Stimulated activated CD4-positive, alpha-beta T cell treated with anti-CD3 and anti-CD28 coated beads, Interleukin-15, amount 100 ng/mL, for 1 hour (primary cell): ENCODE measurements at regions not wholly inside any gene's neighbourhood (a gene's known extent, or its start where the extent isn't known, plus 50 kb on each side); places are given as distances from the start of the nearest gene placed in this dataset.

Experiments
- DNase-seq, 2 donors: peaks; one replicate each; pipeline ENCODE4 v3.0.0-alpha.2; 2020; ENCODE audit warnings: low read depth in 1 of 2, low spot score in 1 of 2

DNA sequence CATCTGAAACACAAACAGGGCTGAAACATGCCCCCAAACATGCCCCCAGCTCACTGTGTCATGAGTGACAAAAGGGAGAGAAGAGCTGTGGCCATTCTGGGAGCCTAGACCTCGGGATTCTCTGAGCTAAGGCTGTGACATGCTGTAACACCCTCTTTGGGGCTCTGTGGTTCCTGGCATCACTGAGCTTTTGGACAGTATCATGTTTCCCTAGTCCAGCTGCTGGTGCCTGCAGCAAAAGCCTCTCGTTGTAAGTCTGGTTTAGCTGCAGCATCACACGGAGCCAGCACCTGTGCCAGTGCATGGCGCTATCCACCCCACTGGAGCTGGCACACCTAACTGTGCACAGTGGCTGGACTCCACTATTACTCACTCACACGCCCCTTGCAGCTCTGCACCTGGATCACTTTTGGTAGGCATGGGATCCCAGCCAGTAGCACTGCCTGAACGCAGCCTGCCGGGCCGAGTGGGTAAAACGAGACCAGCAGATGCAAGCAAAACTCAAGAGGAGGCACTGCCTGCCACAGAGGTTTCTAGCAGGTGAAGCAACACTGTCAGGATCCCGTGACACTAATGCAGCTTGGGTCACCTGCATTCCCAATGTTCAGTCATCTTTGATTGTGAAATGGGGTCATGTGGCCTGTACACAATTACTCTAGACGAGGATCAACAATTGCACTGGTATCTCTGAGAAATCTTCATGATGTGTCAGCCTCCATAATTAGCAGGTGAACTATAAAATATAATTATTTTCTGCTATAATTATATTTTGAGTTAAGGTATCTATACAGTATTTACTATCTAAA is 547.2 kb downstream of the ZNF804A start:
- DNase-seq: no peak

- DNase-seq: no peak
Measured at GRCh38 chr2:185147361-185147760, 549.0 kb downstream of the ZNF804A start.

GRCh38 chr2:185152186-185152585 is 553.9 kb downstream of the ZNF804A start:
- DNase-seq: no peak

- DNase-seq: no peak
Measured at GRCh38 chr2:185161701-185162100, 563.4 kb downstream of the ZNF804A start.

DNA sequence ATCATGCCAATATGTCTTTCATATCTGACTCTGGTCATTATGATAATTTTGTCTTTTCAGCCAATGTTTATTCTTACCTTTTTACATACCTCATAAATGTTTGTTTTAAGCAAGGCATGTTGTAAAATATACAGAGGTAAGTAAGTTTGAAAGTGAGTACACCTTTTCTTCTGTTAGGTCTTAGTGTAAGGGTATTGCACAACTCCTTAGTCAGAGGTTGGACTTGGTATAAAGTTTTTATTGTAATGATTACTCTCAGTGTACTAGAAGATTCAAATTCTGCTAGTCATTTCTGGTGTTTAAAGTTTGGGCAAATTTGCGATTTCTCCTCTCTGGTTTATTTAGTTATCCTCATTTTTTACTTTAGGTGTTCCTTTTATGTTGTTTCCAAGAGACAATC is 564.3 kb upstream of the FSIP2 start:
- DNase-seq: no peak

GRCh38 chr2:185179743-185180142 is 558.9 kb upstream of the FSIP2 start:
- DNase-seq: no peak

DNA sequence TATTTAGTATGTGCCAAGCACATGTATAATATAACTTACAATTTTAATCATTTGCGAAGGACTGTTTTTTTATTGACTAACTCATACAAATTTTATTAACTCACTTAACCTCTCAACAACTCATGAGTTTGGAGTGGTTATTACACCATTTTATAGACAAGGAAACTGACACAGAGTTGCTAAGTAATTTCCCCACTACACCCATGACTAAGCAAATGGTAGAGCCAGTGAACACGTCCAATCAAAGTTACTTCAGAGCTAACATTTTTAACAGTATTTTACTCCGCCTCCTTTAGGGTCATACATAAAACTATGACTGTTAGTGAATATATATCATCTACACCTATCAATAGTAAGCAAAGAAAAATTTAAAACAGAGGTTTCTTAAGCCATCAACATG is 556.7 kb upstream of the FSIP2 start:
- DNase-seq: no peak

- no peak for DNase-seq
Measured at GRCh38 chr2:185185044-185185443, 553.6 kb upstream of the FSIP2 start.

GRCh38 chr2:185187421-185187820 is 551.2 kb upstream of the FSIP2 start:
- no peak for DNase-seq

DNA sequence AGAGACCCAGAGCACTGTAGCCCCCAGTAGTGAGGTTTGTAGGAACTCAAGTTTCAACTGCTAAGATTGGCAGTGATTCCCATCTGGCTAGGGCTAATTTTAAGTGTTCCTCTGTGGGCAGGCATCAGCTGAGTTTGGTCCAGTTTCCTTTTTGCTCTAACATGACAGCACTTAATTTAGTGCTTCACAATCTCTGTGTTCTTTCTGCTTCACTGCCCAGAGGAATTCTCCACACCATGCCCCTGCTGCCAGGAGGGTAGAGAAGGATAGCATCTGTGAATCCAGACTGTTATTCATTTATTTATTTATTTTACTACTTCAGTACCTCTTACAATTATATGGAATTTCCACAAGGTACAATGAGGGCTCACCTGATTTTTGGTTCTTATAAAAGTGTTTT is 549.9 kb upstream of the FSIP2 start:
- DNase-seq: no peak

DNA sequence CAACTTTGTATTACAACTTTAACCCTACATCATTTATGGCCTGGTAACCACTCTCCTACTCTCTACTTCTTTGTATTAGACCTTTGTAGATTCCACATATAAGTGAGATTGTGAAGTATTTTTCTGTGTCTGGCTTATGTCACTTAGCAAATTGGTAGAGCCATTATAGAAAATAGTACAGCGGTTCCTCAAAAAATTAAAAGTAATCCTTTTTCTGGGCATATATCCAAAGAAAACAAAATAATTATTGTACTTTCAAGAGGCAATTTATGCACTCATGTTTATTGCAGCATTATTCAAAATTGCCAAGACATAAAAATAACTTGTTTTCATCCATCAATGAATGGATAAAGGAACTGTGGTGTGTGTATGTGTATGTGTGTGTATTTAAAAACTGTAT is 537.5 kb upstream of the FSIP2 start:
- DNase-seq: no peak

DNA sequence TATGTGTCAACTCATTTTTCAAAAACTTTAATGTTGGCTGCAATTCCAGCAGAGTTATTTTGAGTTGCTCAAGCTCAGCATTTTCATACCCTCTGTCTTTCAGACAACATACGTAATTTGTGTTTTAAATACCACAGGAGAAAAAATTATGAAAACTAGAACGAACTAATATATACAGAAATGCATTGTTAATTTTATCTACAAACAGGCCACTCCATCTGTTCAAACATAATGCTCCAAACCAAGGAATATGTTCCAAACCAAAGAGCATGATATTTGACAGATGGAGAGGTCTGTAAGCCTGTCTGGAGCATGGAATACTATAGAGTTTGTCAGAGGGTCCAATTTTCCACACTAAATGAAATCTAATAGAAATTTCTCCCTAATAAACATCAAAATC is 536.2 kb upstream of the FSIP2 start:
- no peak for DNase-seq

GRCh38 chr2:185202945-185203528 is 535.6 kb upstream of the FSIP2 start:
- DNase-seq: no peak

- no peak for DNase-seq
Measured at GRCh38 chr2:185208261-185208660, 530.3 kb upstream of the FSIP2 start.

DNA sequence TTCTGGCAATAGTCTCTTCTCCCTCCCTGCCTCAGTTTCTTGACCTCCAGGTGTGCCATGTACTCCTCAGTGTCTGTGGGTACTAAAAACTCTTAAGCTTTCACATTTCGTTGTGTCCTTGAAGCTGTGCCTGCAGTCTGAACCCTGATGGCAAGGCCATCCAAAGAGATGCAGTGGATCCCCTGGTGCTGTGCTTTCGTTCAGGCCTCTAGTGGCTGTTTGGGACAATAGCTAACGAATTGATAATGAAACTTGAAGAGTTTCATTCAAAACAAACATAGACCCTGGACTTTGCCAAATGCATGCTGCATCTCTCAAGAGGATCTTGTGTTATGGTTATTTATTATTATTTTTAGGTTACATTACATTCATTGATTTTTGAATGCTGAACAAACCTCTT is 523.1 kb upstream of the FSIP2 start:
- DNase-seq: no peak

DNA sequence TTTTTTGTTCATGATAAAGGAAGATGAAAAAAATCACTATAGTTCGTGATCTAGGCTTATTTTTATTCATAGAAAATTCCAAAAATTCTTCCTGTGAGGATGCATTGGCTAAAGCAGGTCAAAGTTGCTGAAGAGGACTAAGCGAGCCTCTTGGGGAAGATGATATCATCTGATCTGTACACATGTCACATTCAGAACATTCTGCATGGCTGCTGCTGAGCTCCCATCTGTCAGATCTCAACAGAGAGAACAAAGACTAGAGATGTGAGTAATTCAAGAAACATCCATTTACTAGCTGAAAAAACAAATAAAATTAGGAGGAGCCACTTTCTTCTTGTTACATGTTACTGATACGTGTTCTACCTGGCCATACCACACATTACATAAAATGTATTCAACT is 518.6 kb upstream of the FSIP2 start:
- DNase-seq: no peak

- no peak for DNase-seq
Measured at GRCh38 chr2:185222311-185222710, 516.3 kb upstream of the FSIP2 start.

- no peak for DNase-seq
Measured at GRCh38 chr2:185227391-185227790, 511.2 kb upstream of the FSIP2 start.

- DNase-seq: no peak
Measured at GRCh38 chr2:185239491-185239890, 499.1 kb upstream of the FSIP2 start.

- no peak for DNase-seq
Measured at GRCh38 chr2:185240796-185241195, 497.8 kb upstream of the FSIP2 start.

DNA sequence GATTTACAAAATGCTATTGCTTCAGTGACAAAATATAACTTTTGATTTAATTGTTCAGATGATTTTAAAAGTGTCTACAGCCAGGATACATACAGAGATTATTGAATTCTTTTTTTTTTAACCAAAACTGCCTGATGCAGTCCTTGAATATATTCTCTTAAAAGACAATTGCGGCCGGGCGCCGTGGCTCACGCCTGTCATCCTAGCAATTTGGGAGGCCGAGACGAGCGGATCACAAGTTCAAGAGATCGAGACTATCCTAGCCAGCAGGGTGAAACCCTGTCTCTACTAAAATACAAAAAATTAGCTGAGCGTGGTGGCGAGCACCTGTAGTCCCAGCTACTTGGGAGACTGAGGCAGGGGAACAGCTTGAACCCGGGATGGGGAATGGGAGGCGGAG is 497.0 kb upstream of the FSIP2 start:
- DNase-seq: no peak

DNA sequence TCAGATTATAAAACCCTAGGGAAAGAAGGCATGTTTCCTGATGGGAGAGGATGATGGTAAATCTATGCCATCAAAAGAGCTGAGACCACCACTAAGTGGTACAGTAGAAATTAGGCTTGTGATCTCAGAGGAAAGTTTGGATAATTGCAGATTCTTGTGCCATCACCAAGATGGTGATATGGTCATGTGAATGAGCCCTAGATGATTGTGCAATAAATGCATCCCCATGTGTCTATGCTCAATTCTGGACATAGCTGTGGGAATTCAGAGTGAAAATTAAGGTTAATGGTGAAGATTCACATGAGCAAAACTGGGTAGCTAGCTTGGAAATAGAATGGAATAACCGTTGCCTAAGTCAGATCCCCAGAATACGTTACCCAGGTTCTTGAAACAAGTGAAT is 496.1 kb upstream of the FSIP2 start:
- DNase-seq: no peak

GRCh38 chr2:185245216-185245615 is 493.4 kb upstream of the FSIP2 start:
- no peak for DNase-seq
